ENCODE measurements at regions not wholly inside any gene's neighbourhood (a gene's known extent, or its start where the extent isn't known, plus 50 kb on each side); places are given as distances from the start of the nearest gene placed in this dataset.

DNA sequence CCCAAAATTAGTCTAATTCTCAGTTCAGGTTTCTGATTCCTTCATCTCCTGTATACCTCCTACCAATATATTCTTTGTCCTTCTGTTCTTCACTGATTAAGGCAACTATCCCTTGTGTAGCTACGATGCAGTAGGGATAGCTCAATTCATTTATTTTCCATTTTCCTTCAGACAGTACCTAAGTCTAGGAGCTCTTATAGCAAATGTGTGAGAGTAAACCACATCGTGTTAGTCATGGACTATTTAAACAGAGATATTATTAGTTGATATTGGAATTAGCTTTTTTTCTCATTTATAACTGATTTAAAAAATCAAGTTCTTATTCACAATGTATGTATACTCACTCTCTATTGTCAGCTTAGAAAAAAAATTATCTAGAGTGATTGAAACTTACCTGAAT lies 900.0 kb downstream of the JRKL start:
- no peak for DNase-seq (ENCODE audit: low spot score)

DNA sequence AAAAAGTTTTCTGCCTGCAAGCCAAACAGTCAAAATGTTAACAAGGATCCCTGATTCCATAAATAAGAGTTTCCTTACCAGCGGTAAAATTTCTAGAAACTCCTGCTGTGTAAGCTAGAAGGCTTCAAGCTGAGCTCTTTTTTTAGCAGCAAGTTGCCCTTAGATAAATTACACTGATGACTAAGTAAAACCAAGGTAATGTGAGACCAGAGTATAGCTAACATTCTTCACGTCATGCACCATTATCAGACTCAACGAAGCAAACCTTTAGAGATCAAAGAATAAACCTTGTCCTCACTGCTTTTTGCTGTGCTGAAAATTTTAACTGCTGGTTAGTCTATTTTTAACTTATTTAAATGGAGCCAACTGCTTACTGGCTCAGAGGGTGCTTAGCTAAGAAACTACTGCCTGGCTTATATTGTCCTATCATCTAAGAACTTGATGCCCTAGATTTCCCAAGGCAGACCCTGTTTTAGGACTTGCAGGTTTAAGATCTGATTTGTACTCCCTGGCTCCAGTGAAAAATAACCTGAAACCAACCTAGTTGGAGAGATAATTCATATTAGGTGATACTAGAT lies 900.7 kb downstream of the JRKL start:
- DNase-seq (ENCODE audit: low spot score) = no peak

DNA sequence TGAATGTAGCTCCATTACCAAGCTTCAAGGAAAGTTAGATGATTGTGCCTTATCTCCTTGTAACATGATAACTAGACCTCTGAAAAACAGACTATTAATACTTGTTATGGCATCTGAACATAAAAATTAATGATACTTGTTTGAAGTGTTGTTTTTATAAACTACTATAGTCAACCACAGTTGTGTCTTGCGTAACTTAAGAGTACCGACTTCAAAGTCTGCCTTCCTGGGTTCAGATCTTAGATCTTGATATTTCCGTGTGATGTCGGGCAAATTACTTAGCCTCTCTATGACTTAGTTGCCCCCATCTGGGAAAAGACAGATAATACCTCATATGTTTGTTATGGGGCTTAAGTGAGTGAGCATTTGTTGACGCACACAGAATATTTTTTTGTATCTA lies 906.5 kb downstream of the JRKL start:
- DNase-seq (ENCODE audit: low spot score) = no peak

DNA sequence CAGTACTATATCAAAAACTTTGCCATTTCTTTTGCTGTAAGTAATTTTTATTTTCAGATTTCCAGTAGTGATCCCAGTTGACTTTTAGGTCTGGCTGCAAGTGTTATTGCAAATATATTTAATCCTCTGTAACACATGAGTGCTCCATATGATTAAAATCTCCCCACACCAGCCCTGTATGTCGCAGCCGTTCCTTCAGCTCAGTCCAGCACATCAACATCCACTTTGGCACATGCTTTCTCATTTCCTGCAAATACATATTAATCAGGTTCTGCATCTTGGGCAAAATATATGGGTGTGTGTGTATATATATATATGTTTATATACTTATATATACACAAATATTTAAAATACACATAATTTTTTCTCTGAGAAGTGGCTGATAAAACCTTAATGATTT lies 919.5 kb downstream of the JRKL start:
- no peak for DNase-seq (ENCODE audit: low spot score)

DNA sequence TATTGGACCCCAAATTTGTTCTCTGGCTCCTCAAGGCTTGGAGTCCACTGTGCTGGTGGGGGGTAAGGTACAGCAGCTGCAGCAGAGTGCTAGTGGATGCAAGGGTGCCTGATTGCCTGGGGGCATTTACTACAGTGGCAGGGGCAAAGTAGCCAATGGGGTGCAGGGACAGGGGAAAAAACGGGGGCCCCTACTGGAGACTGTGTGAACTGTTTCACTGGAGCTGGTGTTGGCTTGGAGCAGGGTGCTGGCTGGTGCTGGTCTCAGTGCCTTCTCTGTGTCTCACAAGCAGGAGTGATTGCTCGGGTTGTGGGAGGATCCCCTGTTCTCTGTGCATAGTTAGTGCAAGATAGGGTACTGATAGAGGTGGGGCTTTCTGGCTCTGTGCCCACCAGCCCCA lies 935.9 kb downstream of the JRKL start:
- no peak for DNase-seq (ENCODE audit: low spot score)

DNA sequence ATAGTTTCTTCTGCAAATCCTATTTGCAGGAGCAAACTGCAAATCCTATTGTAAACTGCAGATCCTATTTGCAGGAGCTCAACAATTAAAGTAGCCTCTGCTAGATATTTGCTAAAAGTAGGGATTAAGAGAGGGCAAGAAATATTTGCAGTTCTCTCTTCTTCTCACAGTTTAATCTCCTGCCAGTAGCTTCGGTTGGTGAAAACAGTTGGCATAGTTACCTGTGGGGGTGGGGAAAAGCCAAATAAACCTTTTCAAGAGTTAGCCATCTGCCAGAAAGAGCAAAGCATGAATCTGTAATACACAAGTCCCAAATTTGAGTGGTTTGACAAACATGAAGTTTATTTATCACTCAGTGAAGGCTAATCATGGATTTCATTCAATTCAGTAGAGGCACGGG lies 942.5 kb downstream of the JRKL start:
- no peak for DNase-seq (ENCODE audit: low spot score)

DNA sequence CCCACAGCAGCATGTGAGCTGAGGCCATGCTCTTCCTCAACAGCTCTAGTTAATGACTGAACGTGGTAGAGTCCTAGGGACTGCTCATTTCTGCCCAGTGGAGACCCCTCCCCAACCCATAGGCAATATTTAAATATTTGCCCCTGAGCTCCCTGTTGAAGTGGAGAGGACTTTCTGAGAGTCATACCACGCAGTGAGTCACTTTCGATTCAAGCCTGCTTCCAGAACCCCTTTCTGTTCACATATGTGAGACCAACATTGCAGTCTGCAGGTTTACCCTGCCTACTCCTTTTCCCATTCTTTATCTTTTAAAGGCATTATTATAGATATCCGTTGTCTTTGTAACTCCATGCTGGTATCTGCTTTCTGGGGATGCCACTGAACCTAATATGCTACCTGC lies 946.3 kb downstream of the JRKL start:
- DNase-seq (ENCODE audit: low spot score) = no peak

DNA sequence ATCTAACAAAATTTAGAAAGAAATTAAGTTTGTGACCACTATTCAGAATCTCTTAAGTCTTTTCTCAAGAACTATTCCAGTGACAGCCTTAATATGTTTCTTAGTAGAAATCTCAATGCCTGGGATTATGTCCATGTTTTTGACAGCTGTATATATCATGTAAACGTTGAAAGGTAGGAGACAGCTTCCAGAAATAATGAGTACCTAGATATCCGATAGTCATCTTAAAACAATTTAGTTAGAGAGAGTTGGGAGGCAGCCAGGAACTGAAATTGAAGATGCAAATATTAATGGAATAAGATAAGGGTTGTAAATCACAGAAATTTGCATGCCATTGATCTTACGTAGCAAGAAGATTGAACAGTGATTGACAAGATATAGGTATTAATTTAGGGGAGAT lies 955.2 kb downstream of the JRKL start:
- DNase-seq (ENCODE audit: low spot score) = no peak

DNA sequence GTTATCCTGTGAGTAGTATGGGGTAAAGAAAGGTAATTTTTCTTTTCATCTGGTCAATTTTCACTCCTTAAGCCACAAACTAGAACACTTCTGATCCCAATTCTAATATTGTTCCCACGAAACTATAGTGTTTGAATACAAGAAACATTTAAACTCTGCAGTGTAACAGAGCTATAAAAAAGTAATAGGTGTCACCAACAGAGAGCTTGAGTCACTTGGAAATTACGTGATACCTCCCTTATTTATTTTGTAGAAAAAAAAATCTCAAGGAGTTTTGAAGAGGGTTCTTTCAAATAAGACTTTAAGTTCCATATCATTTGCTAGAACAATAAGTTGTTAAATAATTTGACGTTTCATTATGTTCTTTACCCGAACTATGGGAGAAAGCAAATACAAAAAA lies 959.4 kb downstream of the JRKL start:
- DNase-seq (ENCODE audit: low spot score) = no peak

DNA sequence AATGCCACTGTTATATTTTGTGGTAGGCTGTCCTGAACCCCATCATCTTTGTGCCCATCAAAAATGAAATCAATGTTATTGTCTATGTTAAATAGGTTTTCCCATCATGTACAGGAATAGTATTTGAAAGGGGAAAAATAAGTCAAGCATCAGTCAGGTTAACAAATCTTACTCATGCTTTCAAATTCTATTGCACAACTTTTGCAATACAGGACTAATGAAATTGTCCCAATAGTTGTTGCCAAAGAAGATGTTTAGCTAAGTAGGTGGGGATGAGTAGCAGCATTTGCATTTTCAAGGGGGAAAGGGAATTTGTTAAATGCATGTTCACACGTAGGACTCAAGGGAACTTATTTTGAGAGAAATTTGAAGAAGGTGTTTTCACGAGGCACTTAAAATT lies 962.1 kb downstream of the JRKL start:
- no peak for DNase-seq (ENCODE audit: low spot score)

DNA sequence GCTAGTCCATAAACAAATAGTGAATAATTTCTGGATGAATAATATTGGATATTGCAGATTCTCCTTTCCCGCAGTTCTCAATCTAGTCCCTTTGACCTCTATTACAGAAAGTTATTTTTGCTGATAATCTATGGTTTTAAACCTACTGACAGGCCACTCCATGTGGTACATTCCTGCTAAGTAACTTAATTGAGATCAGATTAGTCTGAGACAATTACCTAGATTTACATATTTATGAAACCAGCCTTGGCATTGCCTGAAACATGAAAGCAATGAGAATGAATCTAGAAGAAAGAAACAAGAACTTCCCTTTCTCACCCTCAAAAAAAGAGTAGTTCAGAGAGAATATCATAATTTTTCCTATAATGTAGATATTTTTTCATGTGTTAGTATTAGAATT lies 964.2 kb downstream of the JRKL start:
- no peak for DNase-seq (ENCODE audit: low spot score)

DNA sequence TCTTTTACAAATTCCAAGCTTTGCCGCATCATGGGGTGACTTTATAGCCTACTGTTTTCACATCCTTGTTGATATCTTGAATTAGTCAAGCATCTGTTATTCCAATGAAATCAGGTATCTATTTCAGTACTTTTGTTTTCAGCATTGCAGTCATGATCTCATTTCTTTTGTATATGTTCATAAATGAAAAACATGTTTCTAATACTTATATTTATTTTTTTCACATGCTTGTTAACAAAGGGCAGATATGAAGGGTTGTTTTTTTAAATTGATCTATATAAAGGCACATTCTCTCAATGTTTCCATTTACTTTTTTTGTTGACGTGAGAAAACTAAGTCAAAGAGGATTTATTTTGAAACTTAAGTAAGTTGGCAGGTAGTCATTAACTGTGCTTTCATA lies 964.8 kb downstream of the JRKL start:
- DNase-seq (ENCODE audit: low spot score) = no peak

DNA sequence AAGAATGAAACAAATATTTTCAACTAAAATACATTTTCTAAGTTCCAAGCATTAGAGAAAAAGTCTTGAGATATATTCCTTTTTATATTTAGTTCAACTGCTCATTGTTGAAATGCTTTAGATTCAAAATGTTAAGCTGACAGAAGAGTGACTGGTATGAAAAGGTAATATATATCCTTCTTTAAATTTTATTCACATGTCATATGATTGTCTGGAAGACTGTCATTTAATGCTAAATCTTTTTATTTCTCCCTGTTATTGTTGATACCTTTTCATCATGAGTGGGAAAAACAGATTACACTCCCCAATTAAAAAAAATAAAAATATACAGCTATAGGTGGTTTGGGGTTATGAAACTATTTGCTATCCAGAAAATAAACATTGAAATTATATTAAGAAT lies 965.4 kb downstream of the JRKL start:
- no peak for DNase-seq (ENCODE audit: low spot score)

DNA sequence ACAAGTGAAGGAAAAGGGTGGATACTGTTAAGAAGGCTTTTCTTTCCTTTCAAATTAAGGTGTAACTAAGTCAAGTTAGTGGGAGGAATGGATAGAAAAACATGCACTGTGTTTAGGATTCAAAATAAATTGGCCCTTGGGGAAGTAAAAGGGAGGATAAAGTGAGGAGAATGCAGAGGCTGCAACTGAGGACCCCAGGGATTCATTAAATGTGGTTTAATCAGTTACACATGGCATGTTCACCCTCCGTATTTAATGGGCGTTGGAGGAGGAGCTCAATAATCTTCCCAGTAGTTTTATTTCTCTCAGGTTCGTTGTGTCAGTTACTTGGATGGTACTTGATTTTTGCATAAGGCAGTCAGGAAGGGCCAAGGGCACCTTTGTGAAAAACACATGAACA lies 966.3 kb downstream of the JRKL start:
- no peak for DNase-seq (ENCODE audit: low spot score)

DNA sequence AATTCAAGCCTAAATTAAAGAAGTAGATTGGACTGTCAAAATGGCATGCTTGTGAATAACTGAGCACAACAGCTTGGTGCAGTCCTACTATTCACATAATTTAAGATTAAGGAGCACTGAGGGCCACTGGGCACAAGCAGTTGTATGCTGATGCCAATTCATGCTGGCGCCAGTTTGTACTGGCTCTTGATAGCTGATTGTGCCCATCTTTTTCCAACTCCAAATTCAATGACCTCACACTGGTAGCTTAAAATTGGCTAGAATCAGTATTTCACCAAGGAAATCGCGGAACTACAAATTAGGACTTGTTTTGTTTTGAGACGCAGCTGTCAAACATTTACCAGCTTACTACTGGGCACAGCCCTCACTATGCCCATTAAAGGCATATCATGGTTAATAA lies 969.2 kb downstream of the JRKL start:
- DNase-seq (ENCODE audit: low spot score) = no peak

DNA sequence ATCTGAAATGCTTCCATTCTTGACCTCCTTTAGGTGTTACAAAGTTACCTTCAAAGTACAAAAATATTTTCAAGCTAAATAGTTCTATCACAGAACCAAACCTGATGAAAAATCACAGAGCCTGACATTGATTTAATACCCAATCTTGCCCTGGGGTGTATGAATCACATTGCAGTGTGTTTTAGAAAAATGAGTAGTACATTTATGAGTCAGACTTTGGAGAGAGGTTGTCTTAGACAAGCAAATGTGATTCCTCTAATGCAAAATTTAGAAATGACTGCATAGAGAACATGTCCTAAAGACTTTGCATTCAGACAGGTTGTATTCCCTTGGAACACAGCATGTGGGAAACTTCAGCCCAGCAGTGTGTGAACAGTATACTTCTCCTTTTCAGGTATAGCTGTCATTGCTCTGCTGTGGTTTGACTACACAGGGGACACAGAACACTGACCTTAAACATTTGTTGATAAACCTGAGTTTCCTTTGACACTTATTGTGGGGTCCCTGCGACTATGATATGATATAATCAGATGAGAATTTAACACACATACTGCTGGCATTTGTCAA lies 972.1 kb downstream of the JRKL start:
- DNase-seq (ENCODE audit: low spot score) = no peak

DNA sequence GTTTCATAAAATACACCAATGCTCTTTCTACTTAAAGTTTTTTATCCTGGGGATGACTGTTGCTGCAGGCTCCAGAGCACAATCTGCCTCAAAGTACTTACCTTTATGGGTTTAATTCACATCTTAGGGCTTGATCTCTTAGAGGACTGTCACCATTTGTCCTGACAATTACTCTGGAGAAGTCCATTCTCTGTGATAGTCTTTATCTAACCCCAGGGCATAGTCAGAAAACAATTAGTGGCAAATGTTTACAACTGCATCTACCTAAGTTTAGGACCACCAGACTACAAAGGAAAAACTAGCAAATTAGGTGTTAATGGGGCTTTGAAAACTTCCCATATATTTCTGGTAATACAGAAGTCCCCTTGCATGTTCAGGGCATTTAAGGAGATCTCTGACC lies 973.5 kb downstream of the JRKL start:
- DNase-seq (ENCODE audit: low spot score) = no peak

DNA sequence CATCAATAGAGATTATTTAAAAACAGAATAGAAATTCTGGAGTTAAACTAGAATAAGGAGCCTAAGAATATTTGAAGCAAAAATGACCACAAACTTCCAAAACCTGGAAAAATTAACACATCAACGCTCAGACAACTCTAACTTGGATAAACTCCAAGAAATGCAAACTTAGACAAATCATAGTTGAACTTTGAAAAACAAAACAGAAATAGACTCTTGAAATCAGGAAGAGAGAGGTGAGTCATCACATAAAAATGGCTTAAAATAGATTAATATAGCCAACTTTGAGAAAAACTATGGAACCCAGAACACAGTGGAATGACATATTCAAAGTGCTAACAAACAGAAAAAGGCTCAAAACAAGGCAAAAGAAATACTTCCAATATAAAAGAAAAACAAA lies 974.2 kb downstream of the JRKL start:
- no peak for DNase-seq (ENCODE audit: low spot score)

DNA sequence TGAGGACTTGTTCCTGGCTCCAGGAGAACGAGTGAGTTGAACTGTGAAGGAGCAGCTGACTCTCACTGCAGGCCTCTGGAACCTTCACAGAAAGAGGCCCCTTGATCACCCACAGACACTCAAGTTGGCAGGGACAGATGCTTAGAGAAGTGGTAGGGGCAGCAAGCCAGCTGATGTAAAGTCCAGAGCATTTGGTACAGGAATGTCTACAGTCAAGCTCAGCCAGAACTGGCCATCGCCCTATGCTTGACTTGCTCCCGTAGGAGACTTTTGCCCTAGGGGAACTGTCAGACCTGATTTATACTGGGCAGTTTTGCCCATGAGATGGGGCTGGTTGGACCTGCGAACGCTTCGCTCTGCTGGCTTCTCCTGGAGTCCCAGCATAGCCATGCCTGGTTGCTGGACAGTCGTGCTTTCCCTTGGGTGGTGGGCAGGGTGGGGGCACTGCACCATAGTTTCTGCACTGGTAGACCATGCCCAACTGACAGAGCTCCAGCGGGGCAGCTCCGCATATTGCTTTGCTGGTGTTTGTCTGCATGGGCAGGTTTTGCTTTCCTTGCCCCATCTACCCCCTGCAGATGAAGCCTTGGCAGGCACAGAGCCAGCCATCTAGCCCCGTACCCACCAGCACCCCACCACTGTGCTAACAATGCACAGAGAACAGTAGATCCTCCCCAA lies 977.7 kb downstream of the JRKL start:
- DNase-seq (ENCODE audit: low spot score) = no peak

DNA sequence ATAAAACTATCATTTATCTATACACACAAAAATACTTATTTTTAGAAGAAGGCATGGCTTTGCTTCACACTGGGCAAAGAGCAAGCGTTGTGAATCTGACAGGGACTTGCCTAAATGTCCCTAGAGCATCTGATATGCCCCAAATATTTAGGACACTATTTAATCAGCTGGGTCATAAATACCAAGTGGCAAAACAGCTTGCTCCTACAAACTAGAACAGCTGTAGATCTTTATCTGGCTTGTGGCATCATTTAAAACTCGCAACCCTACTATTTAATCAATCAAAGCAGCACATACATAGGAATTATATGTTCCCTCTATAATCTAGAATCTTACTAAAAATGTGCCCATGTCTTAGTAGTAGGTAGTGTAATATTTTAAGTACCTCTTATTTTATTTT lies 999.5 kb downstream of the JRKL start:
- DNase-seq (ENCODE audit: low spot score) = no peak

DNA sequence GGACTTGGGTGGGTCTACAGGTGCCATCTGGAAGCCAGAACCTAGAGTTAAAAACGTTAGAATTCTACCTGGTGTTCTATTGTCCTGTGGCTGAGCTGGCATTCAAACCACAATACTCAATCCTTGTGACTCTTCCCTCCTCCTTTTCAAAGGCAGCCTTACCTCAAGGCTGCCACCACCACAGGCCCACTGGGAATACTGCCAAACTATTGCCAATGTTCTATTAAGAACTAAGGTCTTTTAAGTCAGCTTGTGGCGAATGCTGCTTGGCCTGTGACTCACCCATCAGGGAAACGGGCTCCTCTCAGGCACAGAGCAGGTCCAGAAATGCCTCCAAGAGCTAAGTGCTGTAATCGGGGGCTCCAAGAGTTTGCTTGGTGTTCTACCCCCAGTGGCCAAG lies 1008.4 kb downstream of the JRKL start:
- no peak for DNase-seq (ENCODE audit: low spot score)

DNA sequence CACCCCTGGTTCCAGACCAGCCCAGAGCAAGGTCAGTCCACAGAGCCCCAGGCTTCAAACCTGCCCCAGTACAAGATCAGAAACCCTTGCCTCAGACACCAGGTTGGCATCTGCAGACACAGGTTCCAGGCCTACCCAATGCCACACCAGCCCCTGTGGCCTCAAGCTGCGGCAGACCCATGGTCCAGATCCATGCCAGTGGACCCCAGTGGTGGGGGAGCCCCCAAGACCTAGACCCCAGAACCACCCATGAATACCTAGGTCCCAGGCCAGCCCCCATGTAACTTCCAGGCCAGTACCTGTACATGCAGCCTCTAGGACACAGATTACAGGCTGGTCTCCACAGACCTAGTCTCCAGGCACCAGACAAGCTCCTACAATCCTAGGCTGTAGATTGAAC lies 1019.3 kb downstream of the JRKL start:
- DNase-seq (ENCODE audit: low spot score) = no peak

DNA sequence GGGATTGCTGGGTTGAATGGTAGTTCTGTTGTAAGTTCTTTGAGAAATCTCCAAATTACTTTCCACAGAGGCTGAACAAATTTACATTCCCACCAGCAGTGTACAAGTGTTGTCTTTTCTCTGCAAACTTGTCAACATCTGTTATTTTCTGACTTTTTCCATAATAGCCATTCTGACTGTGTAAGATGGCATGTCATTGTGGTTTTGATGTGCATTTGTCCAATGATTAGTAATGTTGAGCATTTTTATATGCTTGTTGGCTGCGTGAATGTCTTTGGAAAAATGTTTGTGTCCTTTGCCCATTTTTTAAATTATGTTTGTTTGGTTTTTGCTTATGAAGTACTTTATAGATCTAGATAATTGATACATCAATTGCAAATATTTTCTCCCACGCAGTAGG lies 1025.0 kb downstream of the JRKL start:
- DNase-seq (ENCODE audit: low spot score) = no peak

DNA sequence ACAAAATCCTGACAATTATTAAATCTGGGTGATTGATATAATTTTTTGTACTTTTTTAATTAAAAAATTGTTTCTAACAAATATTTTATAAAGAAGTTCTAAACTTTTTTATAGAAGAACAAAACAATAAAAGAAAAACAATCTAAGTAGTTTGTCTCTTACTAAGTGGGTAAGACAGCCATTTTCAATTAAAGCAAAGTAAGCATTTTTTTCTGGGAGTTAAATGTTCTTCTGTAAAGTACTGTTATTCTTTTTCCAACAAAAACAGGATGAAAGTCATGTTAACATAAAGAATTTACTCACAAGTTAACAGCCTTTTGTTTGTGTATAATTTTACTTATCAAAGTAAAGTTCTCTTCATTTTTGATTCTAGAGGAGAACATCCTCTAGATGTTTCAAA lies 1029.9 kb downstream of the JRKL start:
- no peak for DNase-seq (ENCODE audit: low spot score)

All from CD4-positive, alpha-beta T cell treated with Interleukin-2 at 100 ng/mL for 4 hours (primary cell).